Tongue (tissue), 1 donor: ENCODE measurements at regions not wholly inside any gene's neighbourhood (a gene's known extent, or its start where the extent isn't known, plus 50 kb on each side); places are given as distances from the start of the nearest gene placed in this dataset.
A peak's percentile ranks its signal among the peaks of the same experiment; 100 is the strongest.

ENCODE experiments used
- DNase-seq: peaks from one replicate; pipeline ENCODE4 v3.0.0-alpha.2; 2015

GRCh38 chr13:76750126-76750525 lies 136.1 kb downstream of the KCTD12 start:
- no peak for DNase-seq

GRCh38 chr13:76745261-76746200 lies 140.7 kb downstream of the KCTD12 start:
- DNase-seq = no peak

- DNase-seq = no peak
These were observed 144.6 kb downstream of the KCTD12 start for GRCh38 chr13:76741624-76742023.

GRCh38 chr13:76741046-76741445 lies 145.2 kb downstream of the KCTD12 start:
- no peak for DNase-seq

- DNase-seq = no peak
These were observed 147.6 kb downstream of the KCTD12 start for GRCh38 chr13:76738616-76739015.

GRCh38 chr13:76737526-76737925 lies 148.7 kb downstream of the KCTD12 start:
- DNase-seq = no peak

GRCh38 chr13:76735641-76736040 lies 150.6 kb downstream of the KCTD12 start:
- no peak for DNase-seq

GRCh38 chr13:76733671-76734070 lies 152.5 kb downstream of the KCTD12 start:
- DNase-seq = no peak

- no peak for DNase-seq
These were observed 153.8 kb downstream of the KCTD12 start for GRCh38 chr13:76732367-76732766.

- no peak for DNase-seq
These were observed 156.0 kb downstream of the KCTD12 start for GRCh38 chr13:76730220-76730619.

- no peak for DNase-seq
These were observed 156.5 kb downstream of the KCTD12 start for GRCh38 chr13:76729691-76730090.

GRCh38 chr13:76725896-76726295 lies 160.3 kb downstream of the KCTD12 start:
- no peak for DNase-seq

GRCh38 chr13:76725211-76725610 lies 161.0 kb downstream of the KCTD12 start:
- DNase-seq = peak; percentile 40

- no peak for DNase-seq
These were observed 161.8 kb downstream of the KCTD12 start for GRCh38 chr13:76724421-76724820.

- no peak for DNase-seq
These were observed 162.5 kb downstream of the KCTD12 start for GRCh38 chr13:76723551-76724232.

GRCh38 chr13:76722782-76723181 lies 163.4 kb downstream of the KCTD12 start:
- DNase-seq = no peak

GRCh38 chr13:76720821-76721220 lies 165.4 kb downstream of the KCTD12 start:
- DNase-seq = no peak

GRCh38 chr13:76720416-76720815 lies 165.8 kb downstream of the KCTD12 start:
- DNase-seq = no peak

GRCh38 chr13:76719955-76720354 lies 166.2 kb downstream of the KCTD12 start:
- no peak for DNase-seq

- DNase-seq = no peak
These were observed 169.1 kb downstream of the KCTD12 start for GRCh38 chr13:76717092-76717491.

GRCh38 chr13:76715621-76716020 lies 170.6 kb downstream of the KCTD12 start:
- peak; percentile 31 for DNase-seq

- DNase-seq = peak; percentile 40
These were observed 171.1 kb downstream of the KCTD12 start for GRCh38 chr13:76715075-76715474.

- no peak for DNase-seq
These were observed 172.9 kb downstream of the KCTD12 start for GRCh38 chr13:76713280-76713679.
